Endodermal cell (in vitro differentiated cells): ENCODE measurements at regions not wholly inside any gene's neighbourhood (a gene's known extent, or its start where the extent isn't known, plus 50 kb on each side); places are given as distances from the start of the nearest gene placed in this dataset.

Source experiments
- DNase-seq: peaks from one replicate; pipeline ENCODE4 v3.0.0-alpha.2; 2017
- H3K27ac ChIP-seq: 2 replicates; pipeline ENCODE4 v1.5.1; 2013; ENCODE audit warnings: mild to moderate bottlenecking, low read depth, low read length, moderate library complexity
- H3K27me3 ChIP-seq: 2 replicates; pipeline ENCODE4 v1.6.1; 2013; ENCODE audit warnings: mild to moderate bottlenecking, low read length, moderate library complexity; ENCODE audit not compliant: insufficient read depth, control insufficient read depth, poor library complexity, severe bottlenecking
- H3K36me3 ChIP-seq: 2 replicates; pipeline ENCODE4 v1.7.0; 2013; ENCODE audit warnings: mild to moderate bottlenecking, low read length, moderate library complexity; ENCODE audit not compliant: control insufficient read depth, insufficient read depth
- H3K4me1 ChIP-seq: one replicate; pipeline ENCODE4 v1.7.0; 2013; ENCODE audit warnings: low read length; ENCODE audit not compliant: control insufficient read depth, insufficient read depth
- H3K4me3 ChIP-seq: 2 replicates; pipeline ENCODE4 v1.5.1; 2013; ENCODE audit warnings: mild to moderate bottlenecking, low read length, moderate library complexity
- H3K9ac ChIP-seq: 2 replicates; pipeline ENCODE4 v1.6.1; 2013; ENCODE audit warnings: mild to moderate bottlenecking, low read length, moderate library complexity; ENCODE audit not compliant: poor library complexity, severe bottlenecking; ENCODE audit errors: extremely low read depth
- H3K9me3 ChIP-seq: 2 replicates; pipeline ENCODE4 v1.6.1; 2013; ENCODE audit warnings: mild to moderate bottlenecking, low read length, moderate library complexity; ENCODE audit not compliant: control insufficient read depth
- H3K27ac Mint-ChIP-seq: 2 replicates; pipeline ENCODE4 v1.8.0; 2020; ENCODE audit warnings: mixed read lengths
- H3K27me3 Mint-ChIP-seq: 2 replicates; pipeline ENCODE4 v1.8.0; 2021; ENCODE audit warnings: mild to moderate bottlenecking, mixed read lengths; ENCODE audit not compliant: insufficient read depth
- H3K36me3 Mint-ChIP-seq: 2 replicates; pipeline ENCODE4 v1.8.0; 2020; ENCODE audit warnings: low read depth, mixed read lengths
- H3K4me1 Mint-ChIP-seq: 2 replicates; pipeline ENCODE4 v1.8.0; 2020; ENCODE audit warnings: mixed read lengths
- H3K4me3 Mint-ChIP-seq: 2 replicates; pipeline ENCODE4 v1.8.0; 2020; ENCODE audit warnings: mild to moderate bottlenecking, moderate library complexity, mixed read lengths
- H3K9me3 Mint-ChIP-seq: 2 replicates; pipeline ENCODE4 v1.8.0; 2020; ENCODE audit warnings: mild to moderate bottlenecking, mixed read lengths
- WGBS, 2 experiments: methylation state at CpG; one replicate each; pipeline versions ENCODE4 v1.1.5 to v1.1.7; 2013; ENCODE audit warnings: missing lambda C conversion rate in 2 of 2, mixed read lengths in 1 of 2; ENCODE audit not compliant: insufficient coverage in 1 of 2, insufficient read length in 1 of 2; 5-methylcytosine and 5-hydroxymethylcytosine counted together
- TF ChIP-seq, protein P1 (sequence below): fragments of 200-600 bp; sonication (generic); conservative IDR thresholded peaks from 2 replicates; pipeline ENCODE4 v1.5.0; 2021; ENCODE audit warnings: antibody characterized with exemption, mild to moderate bottlenecking

DNA sequence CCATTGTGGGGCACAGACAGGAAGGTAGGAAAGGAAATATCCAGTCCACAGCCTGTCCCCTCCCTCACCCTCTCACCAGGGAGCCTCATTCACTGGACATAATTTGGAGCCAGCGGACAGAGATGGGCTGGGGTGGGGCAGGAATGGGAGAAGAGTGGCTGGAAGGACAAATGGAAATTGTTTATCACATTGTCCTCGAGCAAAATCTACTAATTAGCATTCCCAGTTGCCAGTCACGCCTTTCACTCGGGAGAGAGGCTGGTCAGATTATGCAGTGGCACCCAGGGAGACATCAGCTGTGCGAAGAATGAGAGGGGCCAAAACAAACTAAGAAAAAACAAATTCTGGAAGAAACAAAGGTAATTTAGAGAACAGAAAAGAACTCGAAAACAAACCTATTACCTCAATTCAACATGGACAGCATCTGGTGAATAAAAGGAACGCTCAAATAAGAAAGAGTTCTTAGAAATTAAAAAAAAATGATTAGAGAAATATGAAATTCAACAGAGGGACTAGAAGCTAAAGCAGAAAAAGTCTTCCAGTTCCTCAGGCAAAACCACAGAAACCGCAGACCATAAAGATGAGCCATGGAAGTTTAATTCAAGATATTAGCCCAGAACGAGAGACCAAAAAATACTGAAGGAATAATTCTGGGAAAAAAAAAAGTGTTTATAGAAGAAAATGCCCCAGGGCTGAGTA lies 108.5 kb upstream of the RALGAPA2 start:
- Histone ChIP-seq H3K9ac (no peak overlapping the region), H3K9me3 (no peaks in the 10 kb centered on the region), H3K36me3 (no peaks in the 10 kb centered on the region), H3K4me3 (no peak overlapping the region), H3K27me3 (no peaks in the 10 kb centered on the region), H3K27ac (peak overlapping the region; percentile 49), H3K4me1 (peaks cover 6% of the 10 kb centered on the region)
- 69 to 70% methylated on average over 6 to 8 of the region's 9 CpGs for WGBS, 2 experiments
- TF ChIP-seq, protein P1, sequence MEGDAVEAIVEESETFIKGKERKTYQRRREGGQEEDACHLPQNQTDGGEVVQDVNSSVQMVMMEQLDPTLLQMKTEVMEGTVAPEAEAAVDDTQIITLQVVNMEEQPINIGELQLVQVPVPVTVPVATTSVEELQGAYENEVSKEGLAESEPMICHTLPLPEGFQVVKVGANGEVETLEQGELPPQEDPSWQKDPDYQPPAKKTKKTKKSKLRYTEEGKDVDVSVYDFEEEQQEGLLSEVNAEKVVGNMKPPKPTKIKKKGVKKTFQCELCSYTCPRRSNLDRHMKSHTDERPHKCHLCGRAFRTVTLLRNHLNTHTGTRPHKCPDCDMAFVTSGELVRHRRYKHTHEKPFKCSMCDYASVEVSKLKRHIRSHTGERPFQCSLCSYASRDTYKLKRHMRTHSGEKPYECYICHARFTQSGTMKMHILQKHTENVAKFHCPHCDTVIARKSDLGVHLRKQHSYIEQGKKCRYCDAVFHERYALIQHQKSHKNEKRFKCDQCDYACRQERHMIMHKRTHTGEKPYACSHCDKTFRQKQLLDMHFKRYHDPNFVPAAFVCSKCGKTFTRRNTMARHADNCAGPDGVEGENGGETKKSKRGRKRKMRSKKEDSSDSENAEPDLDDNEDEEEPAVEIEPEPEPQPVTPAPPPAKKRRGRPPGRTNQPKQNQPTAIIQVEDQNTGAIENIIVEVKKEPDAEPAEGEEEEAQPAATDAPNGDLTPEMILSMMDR = no peak
- no peak overlapping the region for H3K4me3 Mint-ChIP-seq
- H3K4me1 Mint-ChIP-seq = peaks cover 40% of the 10 kb centered on the region
- no peaks in the 10 kb centered on the region for H3K9me3 Mint-ChIP-seq
- peaks cover 7% of the 10 kb centered on the region for H3K27me3 Mint-ChIP-seq
- H3K36me3 Mint-ChIP-seq = no peaks in the 10 kb centered on the region
- peak overlapping the region; percentile 6 for H3K27ac Mint-ChIP-seq
- DNase-seq = peak; percentile 56

DNA sequence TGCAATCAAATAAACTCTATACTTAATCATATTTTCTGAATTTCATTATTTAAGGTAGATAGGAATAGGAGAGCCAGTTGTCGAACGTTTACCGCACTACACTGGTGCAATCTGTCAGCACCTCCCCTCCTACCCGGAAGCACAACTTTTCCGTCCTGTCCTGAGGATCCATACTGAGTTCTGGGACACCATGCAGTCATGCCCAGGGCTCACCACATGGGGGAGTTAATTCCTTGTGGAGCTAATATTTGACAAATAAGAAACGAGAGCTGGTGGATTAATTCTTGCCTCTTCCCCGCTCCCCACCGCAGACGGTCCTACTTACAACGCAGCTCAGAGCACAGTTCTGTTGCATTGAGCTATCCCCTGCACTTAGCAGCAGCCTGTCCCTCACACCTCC lies 107.7 kb upstream of the RALGAPA2 start:
- peaks cover 47% of the 10 kb centered on the region for H3K4me1 Mint-ChIP-seq
- peak overlapping the region; percentile 49 for H3K27ac ChIP-seq
- no peaks in the 10 kb centered on the region for H3K36me3 ChIP-seq
- peaks cover 4% of the 10 kb centered on the region for H3K9me3 Mint-ChIP-seq
- H3K9ac ChIP-seq = no peak overlapping the region
- peaks cover 7% of the 10 kb centered on the region for H3K4me1 ChIP-seq
- no peaks in the 10 kb centered on the region for H3K27me3 ChIP-seq
- WGBS, 2 experiments = 81 to 88% methylated on average over 5 to 10 of the region's 10 CpGs
- H3K27me3 Mint-ChIP-seq = peaks cover 7% of the 10 kb centered on the region
- DNase-seq = peak; percentile 85
- TF ChIP-seq, protein P1 = peak; percentile 80
- H3K27ac Mint-ChIP-seq = no peak overlapping the region
- no peak overlapping the region for H3K4me3 Mint-ChIP-seq
- H3K9me3 ChIP-seq = no peaks in the 10 kb centered on the region
- H3K36me3 Mint-ChIP-seq = no peaks in the 10 kb centered on the region
- no peak overlapping the region for H3K4me3 ChIP-seq

DNA sequence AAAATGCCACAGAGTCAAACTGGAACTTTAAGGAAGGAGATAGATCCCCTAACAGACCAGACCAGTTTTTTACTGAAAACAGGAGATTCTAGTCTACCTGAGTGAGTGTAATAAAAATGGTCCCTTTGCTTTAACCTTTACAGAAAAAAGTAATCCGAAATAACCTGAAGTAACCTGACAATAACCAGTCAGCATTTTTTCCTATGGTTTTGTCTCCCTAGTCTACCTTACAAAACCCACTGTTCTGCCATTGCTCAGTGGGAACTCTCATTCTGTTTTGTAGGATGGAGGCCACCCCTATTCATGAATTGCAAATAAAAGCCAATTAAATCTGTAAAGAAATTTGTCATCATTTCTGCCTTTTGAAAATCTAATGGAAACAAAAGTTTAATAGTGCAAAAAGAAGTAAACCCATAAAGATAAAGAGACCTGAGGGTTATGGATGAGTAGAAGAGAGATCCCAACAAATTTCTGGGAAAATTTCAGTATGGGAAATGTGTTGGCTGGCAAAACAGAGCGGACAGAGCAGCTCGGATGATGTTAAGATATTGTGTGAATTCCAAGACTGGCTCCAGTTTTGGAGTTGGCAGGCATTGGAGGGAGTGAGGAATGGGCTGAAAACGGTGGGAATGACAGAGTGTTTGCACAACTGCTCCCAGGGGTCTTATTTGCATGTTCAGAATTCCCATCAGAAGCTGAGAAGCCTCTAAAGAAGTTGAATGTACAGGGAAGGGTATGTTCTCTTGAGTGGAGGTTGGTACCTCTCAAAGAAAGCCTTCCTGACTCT lies 104.7 kb upstream of the RALGAPA2 start:
- no peak overlapping the region for H3K27ac ChIP-seq
- TF ChIP-seq, protein P1 = no peak
- H3K9ac ChIP-seq = no peak overlapping the region
- no peaks in the 10 kb centered on the region for H3K27me3 Mint-ChIP-seq
- H3K36me3 Mint-ChIP-seq = no peaks in the 10 kb centered on the region
- H3K27ac Mint-ChIP-seq = no peak overlapping the region
- no peaks in the 10 kb centered on the region for H3K9me3 ChIP-seq
- H3K4me1 Mint-ChIP-seq = peaks cover 54% of the 10 kb centered on the region
- no peak for DNase-seq
- H3K4me1 ChIP-seq = peaks cover 14% of the 10 kb centered on the region
- H3K27me3 ChIP-seq = no peaks in the 10 kb centered on the region
- peaks cover 4% of the 10 kb centered on the region for H3K9me3 Mint-ChIP-seq
- no peaks in the 10 kb centered on the region for H3K36me3 ChIP-seq
- WGBS, 2 experiments = 79 to 83% methylated on average over 3 to 4 of the region's 4 CpGs
- peak overlapping the region; percentile 33 for H3K4me3 ChIP-seq
- no peak overlapping the region for H3K4me3 Mint-ChIP-seq
